ENCODE measurements at regions not wholly inside any gene's neighbourhood (a gene's known extent, or its start where the extent isn't known, plus 50 kb on each side); places are given as distances from the start of the nearest gene placed in this dataset.

DNA sequence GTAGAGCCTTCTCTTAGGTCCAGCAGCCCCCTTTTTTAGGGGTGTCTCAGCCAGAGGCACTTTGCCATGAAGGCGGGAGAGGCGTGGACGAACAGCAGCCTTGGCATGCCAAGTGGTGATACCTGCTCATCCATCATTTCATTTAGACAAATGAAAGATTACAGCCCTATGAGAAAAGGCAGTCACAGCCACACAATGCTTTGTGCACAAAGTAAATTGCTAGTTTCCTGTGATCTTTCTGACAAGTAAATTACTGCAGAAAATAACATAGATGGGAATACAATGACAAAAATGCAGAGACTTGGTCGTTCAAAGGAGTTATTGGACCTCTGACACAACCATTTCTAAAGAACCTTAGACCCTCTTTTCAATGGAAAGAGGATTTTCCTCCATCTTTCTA lies 94.9 kb downstream of the RND3 start:
- TF ChIP-seq POLR2AphosphoS5 (IDR thresholded peaks at IDR 0.05) (no peak), POLR2A (IDR thresholded peaks at IDR 0.05) (no peak)
- TF ChIP-seq, protein P1, sequence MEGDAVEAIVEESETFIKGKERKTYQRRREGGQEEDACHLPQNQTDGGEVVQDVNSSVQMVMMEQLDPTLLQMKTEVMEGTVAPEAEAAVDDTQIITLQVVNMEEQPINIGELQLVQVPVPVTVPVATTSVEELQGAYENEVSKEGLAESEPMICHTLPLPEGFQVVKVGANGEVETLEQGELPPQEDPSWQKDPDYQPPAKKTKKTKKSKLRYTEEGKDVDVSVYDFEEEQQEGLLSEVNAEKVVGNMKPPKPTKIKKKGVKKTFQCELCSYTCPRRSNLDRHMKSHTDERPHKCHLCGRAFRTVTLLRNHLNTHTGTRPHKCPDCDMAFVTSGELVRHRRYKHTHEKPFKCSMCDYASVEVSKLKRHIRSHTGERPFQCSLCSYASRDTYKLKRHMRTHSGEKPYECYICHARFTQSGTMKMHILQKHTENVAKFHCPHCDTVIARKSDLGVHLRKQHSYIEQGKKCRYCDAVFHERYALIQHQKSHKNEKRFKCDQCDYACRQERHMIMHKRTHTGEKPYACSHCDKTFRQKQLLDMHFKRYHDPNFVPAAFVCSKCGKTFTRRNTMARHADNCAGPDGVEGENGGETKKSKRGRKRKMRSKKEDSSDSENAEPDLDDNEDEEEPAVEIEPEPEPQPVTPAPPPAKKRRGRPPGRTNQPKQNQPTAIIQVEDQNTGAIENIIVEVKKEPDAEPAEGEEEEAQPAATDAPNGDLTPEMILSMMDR (IDR thresholded peaks at IDR 0.05 in 8 of 11, conservative IDR thresholded peaks at IDR 0.05 in 3 of 11), result no peak

Measured in spleen (tissue), 7 donors.